Adrenal gland (tissue), 5 donors: ENCODE measurements at regions not wholly inside any gene's neighbourhood (a gene's known extent, or its start where the extent isn't known, plus 50 kb on each side); places are given as distances from the start of the nearest gene placed in this dataset.

Experiments
- POLR2A ChIP-seq, 2 donors: fragments of 450-650 bp; IDR thresholded peaks; one replicate each; pipeline ENCODE4 v1.6.1; 2017; ENCODE audit warnings: antibody characterized with exemption in 2 of 2, mild to moderate bottlenecking in 2 of 2, moderate library complexity in 1 of 2
- TF ChIP-seq, protein P1 (sequence below), 6 experiments: fragments of 450-650 bp in 4 of 6; fragments of 200-600 bp in 2 of 6; sonication (generic) in 1 of 6; IDR thresholded peaks; 1 replicate in 5 of 6; 2 replicates in 1 of 6; pipeline versions ENCODE4 v1.5.1 to v1.8.0; 2016 to 2021; ENCODE audit warnings: antibody characterized with exemption in 6 of 6, mild to moderate bottlenecking in 2 of 6, moderate library complexity in 1 of 6
- donor health status: DM: no; HTN: no; CAD: no.

DNA sequence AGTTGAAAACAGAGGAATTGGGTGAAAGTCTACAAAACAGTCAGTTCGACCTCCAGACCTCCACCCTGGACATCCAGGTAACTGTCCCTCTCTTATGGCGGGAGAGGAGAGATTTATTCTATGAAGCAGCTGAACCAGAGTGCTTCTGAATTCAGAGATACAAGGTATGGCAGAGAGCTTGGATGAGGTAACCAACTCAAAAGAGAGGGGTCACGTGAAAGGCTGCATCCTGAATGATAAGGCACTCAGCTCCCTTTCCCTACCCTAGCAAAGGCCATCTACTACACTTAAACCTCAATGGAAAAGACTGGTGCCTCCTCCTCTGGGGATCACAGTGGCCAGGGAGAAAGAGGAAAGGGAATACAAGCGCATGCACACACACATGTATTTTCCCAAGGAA lies 88.4 kb upstream of the KCNA3 start:
- TF ChIP-seq POLR2A (IDR thresholded peaks at IDR 0.05), result no peak
- TF ChIP-seq, protein P1, sequence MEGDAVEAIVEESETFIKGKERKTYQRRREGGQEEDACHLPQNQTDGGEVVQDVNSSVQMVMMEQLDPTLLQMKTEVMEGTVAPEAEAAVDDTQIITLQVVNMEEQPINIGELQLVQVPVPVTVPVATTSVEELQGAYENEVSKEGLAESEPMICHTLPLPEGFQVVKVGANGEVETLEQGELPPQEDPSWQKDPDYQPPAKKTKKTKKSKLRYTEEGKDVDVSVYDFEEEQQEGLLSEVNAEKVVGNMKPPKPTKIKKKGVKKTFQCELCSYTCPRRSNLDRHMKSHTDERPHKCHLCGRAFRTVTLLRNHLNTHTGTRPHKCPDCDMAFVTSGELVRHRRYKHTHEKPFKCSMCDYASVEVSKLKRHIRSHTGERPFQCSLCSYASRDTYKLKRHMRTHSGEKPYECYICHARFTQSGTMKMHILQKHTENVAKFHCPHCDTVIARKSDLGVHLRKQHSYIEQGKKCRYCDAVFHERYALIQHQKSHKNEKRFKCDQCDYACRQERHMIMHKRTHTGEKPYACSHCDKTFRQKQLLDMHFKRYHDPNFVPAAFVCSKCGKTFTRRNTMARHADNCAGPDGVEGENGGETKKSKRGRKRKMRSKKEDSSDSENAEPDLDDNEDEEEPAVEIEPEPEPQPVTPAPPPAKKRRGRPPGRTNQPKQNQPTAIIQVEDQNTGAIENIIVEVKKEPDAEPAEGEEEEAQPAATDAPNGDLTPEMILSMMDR (IDR thresholded peaks at IDR 0.05), result no peak
